ENCODE measurements at regions not wholly inside any gene's neighbourhood (a gene's known extent, or its start where the extent isn't known, plus 50 kb on each side); places are given as distances from the start of the nearest gene placed in this dataset.

DNA sequence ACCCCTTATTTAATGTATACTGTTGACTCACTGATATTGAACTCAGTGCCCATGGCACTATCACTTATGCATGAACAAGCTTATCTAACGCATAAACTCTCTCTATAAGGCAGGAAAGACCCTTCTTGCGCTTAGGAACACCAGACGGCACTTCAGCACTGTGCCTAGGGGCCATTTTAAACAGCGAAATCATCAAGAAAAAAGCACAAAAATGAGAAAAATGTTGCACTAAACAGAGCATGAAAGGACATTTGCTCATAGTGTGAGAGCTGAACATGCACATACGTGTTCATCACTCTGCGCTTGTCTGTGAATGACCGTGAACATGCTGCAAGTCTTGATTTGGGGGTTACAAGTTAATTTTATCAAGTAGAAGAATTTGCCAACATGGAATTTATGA is 109.6 kb downstream of the WDR11 start:
- H3K36me3 Mint-ChIP-seq (ENCODE audit: low read depth), result no peaks in the 10 kb centered on the region
- peaks cover 18% of the 10 kb centered on the region for H3K27me3 Mint-ChIP-seq
- no peaks in the 10 kb centered on the region for H3K4me1 Mint-ChIP-seq
- ChIA-PET CTCF (no interaction called here), POLR2A (interaction anchor here (0.6 kb wide), 1 partner anchor 42 kb away, joined by 5 read pairs; no protein-coding TSS in a partner anchor)
- intact Hi-C loops (cut with micrococcal nuclease), result no loop called here
- H3K27ac Mint-ChIP-seq, result no peak overlapping the region
- ATAC-seq (ENCODE audit: low read depth) (no peak), DNase-seq (no peak)
- H3K9me3 Mint-ChIP-seq, result no peaks in the 10 kb centered on the region
- H3K4me3 Mint-ChIP-seq, result no peak overlapping the region
- TF ChIP-seq, protein P1, sequence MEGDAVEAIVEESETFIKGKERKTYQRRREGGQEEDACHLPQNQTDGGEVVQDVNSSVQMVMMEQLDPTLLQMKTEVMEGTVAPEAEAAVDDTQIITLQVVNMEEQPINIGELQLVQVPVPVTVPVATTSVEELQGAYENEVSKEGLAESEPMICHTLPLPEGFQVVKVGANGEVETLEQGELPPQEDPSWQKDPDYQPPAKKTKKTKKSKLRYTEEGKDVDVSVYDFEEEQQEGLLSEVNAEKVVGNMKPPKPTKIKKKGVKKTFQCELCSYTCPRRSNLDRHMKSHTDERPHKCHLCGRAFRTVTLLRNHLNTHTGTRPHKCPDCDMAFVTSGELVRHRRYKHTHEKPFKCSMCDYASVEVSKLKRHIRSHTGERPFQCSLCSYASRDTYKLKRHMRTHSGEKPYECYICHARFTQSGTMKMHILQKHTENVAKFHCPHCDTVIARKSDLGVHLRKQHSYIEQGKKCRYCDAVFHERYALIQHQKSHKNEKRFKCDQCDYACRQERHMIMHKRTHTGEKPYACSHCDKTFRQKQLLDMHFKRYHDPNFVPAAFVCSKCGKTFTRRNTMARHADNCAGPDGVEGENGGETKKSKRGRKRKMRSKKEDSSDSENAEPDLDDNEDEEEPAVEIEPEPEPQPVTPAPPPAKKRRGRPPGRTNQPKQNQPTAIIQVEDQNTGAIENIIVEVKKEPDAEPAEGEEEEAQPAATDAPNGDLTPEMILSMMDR (IDR thresholded peaks at IDR 0.05), result no peak

- intact Hi-C loops (cut with micrococcal nuclease), result no loop called here
- ChIA-PET CTCF (no interaction called here), POLR2A (no interaction called here)
- peaks cover 19% of the 10 kb centered on the region for H3K27me3 Mint-ChIP-seq
- H3K27ac Mint-ChIP-seq, result no peak overlapping the region
- no peak for DNase-seq
- no peaks in the 10 kb centered on the region for H3K36me3 Mint-ChIP-seq (ENCODE audit: low read depth)
- TF ChIP-seq, protein P1 (IDR thresholded peaks at IDR 0.05), result no peak
- no peak for ATAC-seq (ENCODE audit: low read depth)
- no peak overlapping the region for H3K4me3 Mint-ChIP-seq
- no peaks in the 10 kb centered on the region for H3K9me3 Mint-ChIP-seq
- H3K4me1 Mint-ChIP-seq, result no peaks in the 10 kb centered on the region
These were observed 110.9 kb downstream of the WDR11 start for GRCh38 chr10:120961795-120962755.

DNA sequence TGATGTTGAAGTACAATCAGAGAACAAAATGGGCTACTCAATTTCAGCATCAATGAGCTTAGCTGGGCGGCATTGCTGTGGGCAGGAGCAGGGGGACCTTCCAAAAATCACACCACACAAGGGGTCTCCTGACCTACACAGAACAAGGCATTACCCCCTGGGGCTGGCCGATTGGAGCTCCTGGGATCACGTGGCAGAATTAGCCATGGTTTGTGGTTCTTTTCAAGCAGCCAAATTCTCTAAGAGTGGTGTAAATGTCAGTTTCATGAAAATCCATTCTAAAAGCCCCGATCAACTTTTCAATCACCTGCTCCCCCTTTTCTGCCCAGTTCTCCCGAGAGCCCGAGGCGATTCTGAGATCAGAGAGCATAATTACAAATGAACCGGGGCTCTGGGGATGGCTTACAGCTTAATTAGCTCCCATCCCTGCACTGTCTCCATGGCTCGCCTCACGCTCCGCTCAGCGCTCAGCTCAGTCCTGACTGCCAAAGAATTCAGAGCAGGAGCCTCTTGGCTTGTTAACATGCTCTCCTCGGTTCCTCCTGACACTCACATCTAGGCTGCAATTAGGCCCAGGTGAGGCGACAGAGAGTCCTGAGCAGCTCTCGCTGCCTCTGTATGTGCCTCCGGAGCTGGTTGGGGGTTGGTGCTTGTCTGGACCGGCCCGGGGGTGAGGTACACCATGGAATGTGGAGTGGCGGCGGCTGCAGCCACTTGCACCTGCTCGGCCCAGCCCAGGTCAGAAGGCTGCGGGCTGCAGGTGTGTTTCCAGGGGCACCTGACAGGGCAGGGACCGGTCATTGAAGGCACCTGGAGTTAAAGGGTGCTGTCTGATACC is 111.8 kb downstream of the WDR11 start:
- POLR2A ChIA-PET, result no interaction called here
- CTCF ChIA-PET, result no interaction called here
- intact Hi-C loops (cut with micrococcal nuclease), result no loop called here
- no peak for ATAC-seq (ENCODE audit: low read depth)
- Mint-ChIP-seq H3K36me3 (ENCODE audit: low read depth) (no peaks in the 10 kb centered on the region), H3K4me3 (no peak overlapping the region), H3K27ac (no peak overlapping the region), H3K9me3 (no peaks in the 10 kb centered on the region), H3K27me3 (peaks cover 19% of the 10 kb centered on the region), H3K4me1 (no peaks in the 10 kb centered on the region)
- DNase-seq, result no peak
- TF ChIP-seq, protein P1 (IDR thresholded peaks at IDR 0.05), result no peak

- Mint-ChIP-seq H3K36me3 (ENCODE audit: low read depth) (no peaks in the 10 kb centered on the region), H3K9me3 (no peaks in the 10 kb centered on the region), H3K4me1 (no peaks in the 10 kb centered on the region), H3K27ac (no peak overlapping the region), H3K4me3 (no peak overlapping the region), H3K27me3 (peaks cover 20% of the 10 kb centered on the region)
- DNase-seq, result no peak
- no peak for ATAC-seq (ENCODE audit: low read depth)
- CTCF ChIA-PET, result no interaction called here
- POLR2A ChIA-PET, result no interaction called here
- intact Hi-C loops (cut with micrococcal nuclease), result no loop called here
- TF ChIP-seq, protein P1 (IDR thresholded peaks at IDR 0.05), result no peak
These were observed 112.5 kb downstream of the WDR11 start for GRCh38 chr10:120963594-120964220.

DNA sequence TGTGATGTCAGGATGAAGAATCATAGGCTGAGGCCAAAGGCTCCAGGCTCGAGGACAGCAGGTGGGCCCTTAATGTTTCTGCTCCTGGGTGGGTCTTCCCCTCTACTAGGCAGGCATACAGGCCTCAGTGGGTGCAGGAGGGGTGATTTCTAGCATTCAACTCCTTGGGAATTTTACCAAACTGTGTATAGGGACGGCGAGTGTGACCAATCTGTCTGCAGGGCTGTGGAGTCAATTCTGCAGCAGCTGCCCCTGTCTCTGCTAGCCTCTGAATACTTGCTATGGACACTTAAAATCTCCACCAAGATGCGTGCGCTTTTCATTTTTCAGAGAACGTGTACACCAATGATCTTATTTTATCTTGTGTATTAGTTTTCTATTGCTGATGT is 115.5 kb downstream of the WDR11 start:
- ATAC-seq (ENCODE audit: low read depth), result no peak
- Mint-ChIP-seq H3K27me3 (peaks cover 31% of the 10 kb centered on the region), H3K9me3 (peaks cover 2% of the 10 kb centered on the region), H3K4me3 (no peak overlapping the region), H3K36me3 (ENCODE audit: low read depth) (no peaks in the 10 kb centered on the region), H3K4me1 (no peaks in the 10 kb centered on the region), H3K27ac (no peak overlapping the region)
- intact Hi-C loops (cut with micrococcal nuclease), result no loop called here
- ChIA-PET POLR2A (no interaction called here), CTCF (no interaction called here)
- TF ChIP-seq, protein P1 (IDR thresholded peaks at IDR 0.05), result no peak
- DNase-seq, result no peak
